ENCODE measurements at regions not wholly inside any gene's neighbourhood (a gene's known extent, or its start where the extent isn't known, plus 50 kb on each side); places are given as distances from the start of the nearest gene placed in this dataset.

- peak; percentile 86 for DNase-seq
These were observed 78.0 kb upstream of the IPO9 start for GRCh38 chr1:201750934-201751333.

GRCh38 chr1:201751872-201752271 lies 77.1 kb upstream of the IPO9 start:
- no peak for DNase-seq

GRCh38 chr1:201752333-201752732 lies 76.6 kb upstream of the IPO9 start:
- DNase-seq = no peak

- DNase-seq = peak; percentile 57
These were observed 75.5 kb upstream of the IPO9 start for GRCh38 chr1:201753492-201753891.

GRCh38 chr1:201754353-201754752 lies 74.6 kb upstream of the IPO9 start:
- DNase-seq = peak; percentile 52

- no peak for DNase-seq
These were observed 73.8 kb upstream of the IPO9 start for GRCh38 chr1:201755200-201755599.

- DNase-seq = peak; percentile 94
These were observed 72.6 kb upstream of the IPO9 start for GRCh38 chr1:201756406-201756805.

- DNase-seq = no peak
These were observed 70.4 kb upstream of the IPO9 start for GRCh38 chr1:201758499-201759050.

- DNase-seq = peak; percentile 79
These were observed 69.7 kb upstream of the IPO9 start for GRCh38 chr1:201759194-201759815.

- peak; percentile 92 for DNase-seq
These were observed 68.4 kb upstream of the IPO9 start for GRCh38 chr1:201760516-201760915.

GRCh38 chr1:201761178-201761577 lies 67.8 kb upstream of the IPO9 start:
- peak; percentile 63 for DNase-seq

GRCh38 chr1:201761871-201762270 lies 67.1 kb upstream of the IPO9 start:
- DNase-seq = no peak

- DNase-seq = no peak
These were observed 66.6 kb upstream of the IPO9 start for GRCh38 chr1:201762381-201762780.

- DNase-seq = peak; percentile 82
These were observed 65.4 kb upstream of the IPO9 start for GRCh38 chr1:201763455-201764140.

GRCh38 chr1:201764166-201764565 lies 64.8 kb upstream of the IPO9 start:
- DNase-seq = no peak

- no peak for DNase-seq
These were observed 64.4 kb upstream of the IPO9 start for GRCh38 chr1:201764579-201764978.

- peak; percentile 97 for DNase-seq
These were observed 62.7 kb upstream of the IPO9 start for GRCh38 chr1:201766131-201766866.

GRCh38 chr1:201767339-201767738 lies 61.6 kb upstream of the IPO9 start:
- DNase-seq = no peak

GRCh38 chr1:201769072-201769471 lies 59.9 kb upstream of the IPO9 start:
- DNase-seq = no peak

GRCh38 chr1:201769966-201770365 lies 59.0 kb upstream of the IPO9 start:
- peak; percentile 89 for DNase-seq

- DNase-seq = no peak
These were observed 57.5 kb upstream of the IPO9 start for GRCh38 chr1:201771466-201771865.

GRCh38 chr1:201772178-201772577 lies 56.8 kb upstream of the IPO9 start:
- DNase-seq = peak; percentile 73

- peak; percentile 62 for DNase-seq
These were observed 55.2 kb upstream of the IPO9 start for GRCh38 chr1:201773764-201774163.
